Fibroblast of mammary gland (primary cell): ENCODE measurements at regions not wholly inside any gene's neighbourhood (a gene's known extent, or its start where the extent isn't known, plus 50 kb on each side); places are given as distances from the start of the nearest gene placed in this dataset.

Source experiments
- DNase-seq: peaks from one replicate; pipeline ENCODE4 v3.0.0-alpha.2; 2010; ENCODE audit warnings: low read depth
- H3K4me3 ChIP-seq: 2 replicates; pipeline ENCODE4 v1.5.1; 2011; ENCODE audit warnings: low read depth, mild to moderate bottlenecking, low read length, moderate library complexity; ENCODE audit not compliant: control insufficient read depth
- TF ChIP-seq, protein P1 (sequence below): conservative IDR thresholded peaks from 2 replicates; pipeline ENCODE4 v1.5.1; 2011; ENCODE audit warnings: low read depth, low read length, inconsistent platforms; ENCODE audit not compliant: control insufficient read depth, insufficient read depth

DNA sequence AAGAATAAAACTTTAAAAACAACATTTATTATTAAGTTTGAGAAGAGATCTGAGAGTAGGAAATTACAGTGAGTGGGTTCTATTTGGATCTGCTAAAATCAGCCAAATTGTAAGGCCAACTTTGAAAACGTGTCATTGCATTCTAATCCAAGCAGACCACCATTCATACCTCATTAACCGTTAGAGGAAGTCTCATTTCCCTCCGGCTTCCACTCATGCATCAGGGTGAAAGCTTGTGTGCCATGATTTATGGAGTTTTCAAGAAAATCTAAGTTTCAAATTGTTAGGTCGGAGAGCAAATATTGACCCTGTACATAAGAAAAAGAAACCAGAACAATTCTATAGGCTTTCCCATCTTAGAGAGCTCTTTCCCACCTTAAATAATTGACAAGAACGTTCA, 166.6 kb upstream of the NRG3 start:
- no peak overlapping the region for H3K4me3 ChIP-seq
- no peak for DNase-seq
- TF ChIP-seq, protein P1, sequence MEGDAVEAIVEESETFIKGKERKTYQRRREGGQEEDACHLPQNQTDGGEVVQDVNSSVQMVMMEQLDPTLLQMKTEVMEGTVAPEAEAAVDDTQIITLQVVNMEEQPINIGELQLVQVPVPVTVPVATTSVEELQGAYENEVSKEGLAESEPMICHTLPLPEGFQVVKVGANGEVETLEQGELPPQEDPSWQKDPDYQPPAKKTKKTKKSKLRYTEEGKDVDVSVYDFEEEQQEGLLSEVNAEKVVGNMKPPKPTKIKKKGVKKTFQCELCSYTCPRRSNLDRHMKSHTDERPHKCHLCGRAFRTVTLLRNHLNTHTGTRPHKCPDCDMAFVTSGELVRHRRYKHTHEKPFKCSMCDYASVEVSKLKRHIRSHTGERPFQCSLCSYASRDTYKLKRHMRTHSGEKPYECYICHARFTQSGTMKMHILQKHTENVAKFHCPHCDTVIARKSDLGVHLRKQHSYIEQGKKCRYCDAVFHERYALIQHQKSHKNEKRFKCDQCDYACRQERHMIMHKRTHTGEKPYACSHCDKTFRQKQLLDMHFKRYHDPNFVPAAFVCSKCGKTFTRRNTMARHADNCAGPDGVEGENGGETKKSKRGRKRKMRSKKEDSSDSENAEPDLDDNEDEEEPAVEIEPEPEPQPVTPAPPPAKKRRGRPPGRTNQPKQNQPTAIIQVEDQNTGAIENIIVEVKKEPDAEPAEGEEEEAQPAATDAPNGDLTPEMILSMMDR: no peak

DNA sequence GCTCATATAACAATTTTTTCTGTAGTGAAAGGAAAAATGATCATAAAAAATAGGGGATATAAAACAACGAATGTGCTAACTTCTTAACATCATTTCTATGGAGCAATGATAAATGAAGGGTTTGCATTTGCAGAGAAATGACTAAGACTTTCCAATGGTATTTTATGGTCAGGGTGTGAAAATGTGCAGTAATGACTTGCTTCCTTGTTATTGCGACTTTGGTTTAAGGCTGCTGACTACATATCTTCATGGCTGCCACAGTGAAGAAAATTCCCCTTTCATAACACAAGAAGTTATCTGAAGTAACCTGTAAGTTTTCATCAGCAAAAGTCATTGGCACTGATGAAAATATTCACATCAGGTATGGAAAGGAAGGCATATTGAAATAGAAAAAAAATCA, 166.1 kb upstream of the NRG3 start:
- H3K4me3 ChIP-seq: no peak overlapping the region
- DNase-seq: no peak
- TF ChIP-seq, protein P1: no peak

DNA sequence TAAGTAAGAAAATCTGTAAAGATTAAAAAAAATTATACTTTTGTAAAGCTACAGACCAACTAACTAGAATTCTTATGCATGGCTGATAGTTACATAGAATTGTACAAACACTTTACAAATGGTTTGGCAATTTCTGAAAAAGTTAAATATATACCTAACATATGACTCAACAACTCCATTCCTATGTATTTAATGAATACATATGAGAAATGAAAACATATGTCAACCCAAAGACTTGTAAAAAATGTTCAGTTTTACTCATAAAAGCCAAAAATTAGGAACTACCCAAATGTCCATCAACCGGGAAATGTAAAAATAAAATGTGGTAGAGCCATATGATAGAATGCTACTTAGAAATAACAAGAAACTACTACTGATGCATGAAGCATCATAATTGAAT, 152.6 kb upstream of the NRG3 start:
- no peak for DNase-seq
- H3K4me3 ChIP-seq: no peak overlapping the region
- TF ChIP-seq, protein P1: no peak

DNA sequence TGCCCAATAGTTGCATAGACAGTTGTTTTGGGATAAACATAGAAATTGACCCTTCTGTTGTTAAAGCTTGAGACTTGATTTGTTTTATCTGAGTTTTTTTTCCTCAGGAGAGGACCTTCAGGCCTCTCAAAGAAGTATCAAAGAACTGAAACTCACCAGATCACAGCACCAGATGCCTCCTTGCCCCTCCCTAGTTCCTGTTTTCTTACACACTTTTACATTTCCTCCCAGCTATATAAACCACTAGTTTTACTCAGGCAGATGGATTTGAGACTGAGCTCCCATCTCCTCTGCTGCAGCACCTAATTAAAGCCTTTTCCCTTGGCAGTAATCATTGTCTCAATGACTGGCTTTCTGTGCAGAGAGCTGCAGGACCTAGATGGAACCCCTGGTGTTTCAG, 150.6 kb upstream of the NRG3 start:
- TF ChIP-seq, protein P1: no peak
- H3K4me3 ChIP-seq: no peak overlapping the region
- no peak for DNase-seq

DNA sequence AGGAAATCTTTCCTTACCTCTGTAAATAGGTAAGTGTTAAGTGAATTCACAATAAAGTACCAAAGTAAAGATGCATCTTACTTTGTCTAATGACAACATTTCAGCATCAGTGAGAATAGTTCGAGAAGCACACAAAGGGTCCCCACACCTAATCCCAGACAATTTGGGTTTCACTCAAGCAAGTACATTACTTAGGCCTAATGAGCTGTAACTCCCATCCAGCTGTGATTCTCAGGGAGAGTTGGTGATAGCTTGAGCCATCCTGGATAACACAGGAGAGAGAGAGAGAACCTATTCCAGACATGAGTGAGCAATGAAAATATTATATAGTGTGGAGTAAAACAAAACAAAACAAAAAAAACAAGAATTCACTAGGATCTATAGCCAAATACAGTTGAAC, 149.1 kb upstream of the NRG3 start:
- no peak overlapping the region for H3K4me3 ChIP-seq
- no peak for DNase-seq
- TF ChIP-seq, protein P1: no peak

DNA sequence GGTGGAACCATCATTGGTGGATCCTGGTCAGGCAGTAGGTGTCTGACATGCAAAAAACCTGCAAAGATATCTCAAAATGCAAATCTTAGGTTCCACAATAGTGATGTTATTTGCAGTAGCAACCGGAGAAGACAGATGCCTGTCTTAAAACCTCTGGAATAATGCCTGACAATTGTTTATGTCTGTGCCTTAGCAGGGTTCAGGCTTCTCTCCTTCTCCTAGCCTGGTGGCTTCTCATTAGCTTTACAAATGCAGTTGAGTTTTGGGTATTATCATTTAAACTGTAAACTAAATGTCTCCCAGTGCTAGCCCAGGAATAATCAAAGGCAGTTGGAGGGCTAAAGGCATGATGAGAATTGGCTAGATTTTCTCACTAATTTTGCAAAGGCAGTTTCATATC, 146.3 kb upstream of the NRG3 start:
- H3K4me3 ChIP-seq: no peak overlapping the region
- TF ChIP-seq, protein P1: no peak
- DNase-seq: no peak

DNA sequence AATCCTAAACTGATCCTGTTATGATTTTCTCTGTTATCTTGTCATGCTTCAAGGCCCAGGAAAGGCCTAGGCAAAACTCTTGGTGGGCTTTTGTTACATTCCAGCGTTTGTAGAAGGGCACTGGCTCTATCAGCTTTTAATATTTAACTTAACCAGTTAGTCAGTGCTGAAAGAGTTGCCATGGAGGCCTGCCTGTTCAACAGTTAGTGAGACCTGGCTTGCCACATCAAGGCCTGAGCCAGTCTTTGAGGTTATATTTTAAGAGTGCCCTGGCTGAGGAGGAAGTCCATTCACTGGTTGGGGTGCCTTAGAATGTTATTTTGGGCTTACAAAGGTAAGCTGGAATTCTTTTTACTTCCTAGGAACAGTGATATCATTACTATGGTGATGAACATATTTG, 144.1 kb upstream of the NRG3 start:
- no peak overlapping the region for H3K4me3 ChIP-seq
- DNase-seq: no peak
- TF ChIP-seq, protein P1: no peak
